ENCODE measurements at regions not wholly inside any gene's neighbourhood (a gene's known extent, or its start where the extent isn't known, plus 50 kb on each side); places are given as distances from the start of the nearest gene placed in this dataset.
"Not testable (repeated sequence)": the region's sequence is repeated elsewhere in the genome, so short reads cannot be mapped to it uniquely, and the experiment has no call there.

GRCh38 chr9:102712910-102713309 lies 282.2 kb upstream of the CYLC2 start:
- H3K36me3 ChIP-seq (ENCODE audit: insufficient read depth, low read length); H3K36me3 Mint-ChIP-seq; H3K27me3 Mint-ChIP-seq; H3K9me3 ChIP-seq (ENCODE audit: low read length); H3K27ac Mint-ChIP-seq; H3K4me1 ChIP-seq (ENCODE audit: insufficient read depth, low read length); H3K4me3 ChIP-seq (ENCODE audit: low read length); H3K4me3 Mint-ChIP-seq; CTCF ChIA-PET; H3K27me3 ChIP-seq (ENCODE audit: insufficient read depth, low read length, poor library complexity, severe bottlenecking); POLR2A ChIA-PET; H3K4me1 Mint-ChIP-seq; DNase-seq; H3K27ac ChIP-seq (ENCODE audit: low read depth, low read length): not testable (repeated sequence)
- H3K9me3 Mint-ChIP-seq, result peaks cover 4 to 41% (median 10%) of the 10 kb centered on the region in 5 donors

- Histone ChIP-seq H3K27me3 (ENCODE audit: insufficient read depth, low read length, poor library complexity, severe bottlenecking) (no peaks in the 10 kb centered on the region), H3K27ac (ENCODE audit: low read depth, low read length) (no peak overlapping the region), H3K4me3 (ENCODE audit: low read length) (no peak overlapping the region), H3K36me3 (ENCODE audit: insufficient read depth, low read length) (no peaks in the 10 kb centered on the region), H3K4me1 (ENCODE audit: insufficient read depth, low read length) (no peaks in the 10 kb centered on the region), H3K9me3 (ENCODE audit: low read length) (no peaks in the 10 kb centered on the region)
- Mint-ChIP-seq H3K27ac (no peak overlapping the region), H3K9me3 (peaks cover 2 to 35% (median 6%) of the 10 kb centered on the region in 5 donors), H3K4me1 (no peaks in the 10 kb centered on the region), H3K27me3 (no peaks in the 10 kb centered on the region), H3K4me3 (no peak overlapping the region), H3K36me3 (no peaks in the 10 kb centered on the region)
- ChIA-PET CTCF (no interaction called here), POLR2A (no interaction called here)
- no peak for DNase-seq
Observed at GRCh38 chr9:102700936-102701335, 294.2 kb upstream of the CYLC2 start.

- Histone ChIP-seq H3K4me1 (ENCODE audit: insufficient read depth, low read length) (no peaks in the 10 kb centered on the region), H3K36me3 (ENCODE audit: insufficient read depth, low read length) (no peaks in the 10 kb centered on the region), H3K27ac (ENCODE audit: low read depth, low read length) (no peak overlapping the region), H3K9me3 (ENCODE audit: low read length) (no peaks in the 10 kb centered on the region), H3K4me3 (ENCODE audit: low read length) (no peak overlapping the region), H3K27me3 (ENCODE audit: insufficient read depth, low read length, poor library complexity, severe bottlenecking) (no peaks in the 10 kb centered on the region)
- Mint-ChIP-seq H3K4me1 (no peaks in the 10 kb centered on the region), H3K36me3 (no peaks in the 10 kb centered on the region), H3K27ac (no peak overlapping the region), H3K4me3 (no peak overlapping the region), H3K27me3 (no peaks in the 10 kb centered on the region), H3K9me3 (peaks cover 2 to 33% (median 4%) of the 10 kb centered on the region in 5 donors)
- ChIA-PET POLR2A (no interaction called here), CTCF (no interaction called here)
- no peak for DNase-seq
Observed at GRCh38 chr9:102669220-102669619, 325.9 kb upstream of the CYLC2 start.

- ChIA-PET POLR2A (no interaction called here), CTCF (no interaction called here)
- Mint-ChIP-seq H3K27ac (no peak overlapping the region), H3K4me3 (no peak overlapping the region), H3K27me3 (no peaks in the 10 kb centered on the region), H3K9me3 (peaks cover 0 to 18% (median 2%) of the 10 kb centered on the region in 5 donors), H3K36me3 (no peaks in the 10 kb centered on the region), H3K4me1 (no peaks in the 10 kb centered on the region)
- H3K36me3 ChIP-seq (ENCODE audit: insufficient read depth, low read length), result no peaks in the 10 kb centered on the region
- no peak for DNase-seq
- no peaks in the 10 kb centered on the region for H3K4me1 ChIP-seq (ENCODE audit: insufficient read depth, low read length)
- H3K9me3 ChIP-seq (ENCODE audit: low read length), result no peaks in the 10 kb centered on the region
- H3K4me3 ChIP-seq (ENCODE audit: low read length), result no peak overlapping the region
- no peak overlapping the region for H3K27ac ChIP-seq (ENCODE audit: low read depth, low read length)
- no peaks in the 10 kb centered on the region for H3K27me3 ChIP-seq (ENCODE audit: insufficient read depth, low read length, poor library complexity, severe bottlenecking)
Observed at GRCh38 chr9:102652471-102652870, 342.7 kb upstream of the CYLC2 start.

- Histone ChIP-seq H3K4me1 (ENCODE audit: insufficient read depth, low read length) (no peaks in the 10 kb centered on the region), H3K27ac (ENCODE audit: low read depth, low read length) (no peak overlapping the region), H3K36me3 (ENCODE audit: insufficient read depth, low read length) (no peaks in the 10 kb centered on the region), H3K4me3 (ENCODE audit: low read length) (no peak overlapping the region), H3K27me3 (ENCODE audit: insufficient read depth, low read length, poor library complexity, severe bottlenecking) (no peaks in the 10 kb centered on the region), H3K9me3 (ENCODE audit: low read length) (no peaks in the 10 kb centered on the region)
- Mint-ChIP-seq H3K4me1 (no peaks in the 10 kb centered on the region), H3K27ac (no peak overlapping the region), H3K36me3 (no peaks in the 10 kb centered on the region), H3K9me3 (peaks cover 0 to 19% (median 2%) of the 10 kb centered on the region in 5 donors), H3K4me3 (no peak overlapping the region), H3K27me3 (no peaks in the 10 kb centered on the region)
- CTCF ChIA-PET, result no interaction called here
- DNase-seq, result no peak
- POLR2A ChIA-PET, result no interaction called here
Observed at GRCh38 chr9:102650896-102651295, 344.2 kb upstream of the CYLC2 start.

- Mint-ChIP-seq H3K4me3 (peak overlapping the region in 1 of 7 donors; percentile 38), H3K27ac (no peak overlapping the region), H3K4me1 (no peaks in the 10 kb centered on the region), H3K27me3 (no peaks in the 10 kb centered on the region), H3K9me3 (peaks cover 0 to 28% (median 4%) of the 10 kb centered on the region in 5 donors), H3K36me3 (no peaks in the 10 kb centered on the region)
- DNase-seq, result no peak
- CTCF ChIA-PET, result no interaction called here
- POLR2A ChIA-PET, result no interaction called here
- Histone ChIP-seq H3K9me3 (ENCODE audit: low read length) (no peaks in the 10 kb centered on the region), H3K36me3 (ENCODE audit: insufficient read depth, low read length) (no peaks in the 10 kb centered on the region), H3K27ac (ENCODE audit: low read depth, low read length) (no peak overlapping the region), H3K27me3 (ENCODE audit: insufficient read depth, low read length, poor library complexity, severe bottlenecking) (no peaks in the 10 kb centered on the region), H3K4me3 (ENCODE audit: low read length) (no peak overlapping the region), H3K4me1 (ENCODE audit: insufficient read depth, low read length) (no peaks in the 10 kb centered on the region)
Observed at GRCh38 chr9:102642651-102643050, 352.5 kb upstream of the CYLC2 start.

GRCh38 chr9:102631559-102631958 lies 363.6 kb upstream of the CYLC2 start:
- Mint-ChIP-seq H3K27ac (no peak overlapping the region), H3K4me3 (no peak overlapping the region), H3K36me3 (no peaks in the 10 kb centered on the region), H3K4me1 (no peaks in the 10 kb centered on the region), H3K9me3 (peaks cover 8 to 58% (median 17%) of the 10 kb centered on the region in 5 donors), H3K27me3 (no peaks in the 10 kb centered on the region)
- H3K36me3 ChIP-seq (ENCODE audit: insufficient read depth, low read length), result no peaks in the 10 kb centered on the region
- no peak overlapping the region for H3K4me3 ChIP-seq (ENCODE audit: low read length)
- no peaks in the 10 kb centered on the region for H3K4me1 ChIP-seq (ENCODE audit: insufficient read depth, low read length)
- H3K9me3 ChIP-seq (ENCODE audit: low read length), result no peaks in the 10 kb centered on the region
- ChIA-PET POLR2A (no interaction called here), CTCF (no interaction called here)
- H3K27ac ChIP-seq (ENCODE audit: low read depth, low read length), result no peak overlapping the region
- no peaks in the 10 kb centered on the region for H3K27me3 ChIP-seq (ENCODE audit: insufficient read depth, low read length, poor library complexity, severe bottlenecking)
- no peak for DNase-seq

GRCh38 chr9:102609461-102609860 lies 385.7 kb upstream of the CYLC2 start:
- Histone ChIP-seq H3K9me3 (ENCODE audit: low read length) (peaks cover 5% of the 10 kb centered on the region), H3K4me1 (ENCODE audit: insufficient read depth, low read length) (no peaks in the 10 kb centered on the region), H3K27ac (ENCODE audit: low read depth, low read length) (no peak overlapping the region), H3K4me3 (ENCODE audit: low read length) (no peak overlapping the region), H3K27me3 (ENCODE audit: insufficient read depth, low read length, poor library complexity, severe bottlenecking) (no peaks in the 10 kb centered on the region), H3K36me3 (ENCODE audit: insufficient read depth, low read length) (no peaks in the 10 kb centered on the region)
- H3K4me3 Mint-ChIP-seq, result no peak overlapping the region
- peaks cover 5 to 22% (median 16%) of the 10 kb centered on the region in 5 donors for H3K9me3 Mint-ChIP-seq
- no peak for DNase-seq
- no peaks in the 10 kb centered on the region for H3K27me3 Mint-ChIP-seq
- POLR2A ChIA-PET, result no interaction called here
- no peak overlapping the region for H3K27ac Mint-ChIP-seq
- no peaks in the 10 kb centered on the region for H3K36me3 Mint-ChIP-seq
- H3K4me1 Mint-ChIP-seq, result no peaks in the 10 kb centered on the region
- CTCF ChIA-PET, result no interaction called here

All from CD8-positive, alpha-beta memory T cell (primary cell).